ENCODE measurements at regions not wholly inside any gene's neighbourhood (a gene's known extent, or its start where the extent isn't known, plus 50 kb on each side); places are given as distances from the start of the nearest gene placed in this dataset.

DNA sequence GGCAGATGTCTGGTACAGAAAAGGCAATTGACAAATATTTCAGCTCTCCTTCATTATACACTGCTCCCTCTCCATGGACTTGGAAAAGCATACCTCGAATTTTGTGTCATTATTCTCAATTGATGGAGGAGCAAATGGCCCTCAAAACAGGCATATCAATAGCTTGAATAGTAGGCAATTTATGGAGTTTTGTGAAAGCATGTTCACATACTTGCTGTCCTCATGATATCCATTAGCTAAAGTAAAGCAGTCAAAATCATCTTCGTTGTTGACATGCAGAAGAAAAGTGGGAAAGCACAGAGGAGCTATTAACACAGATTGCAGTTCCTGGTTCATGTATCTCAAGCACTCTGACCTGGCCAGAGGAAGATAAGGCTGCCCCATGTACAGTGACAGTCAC, 472.8 kb downstream of the CCSER2 start:
- H3K27me3 Mint-ChIP-seq (ENCODE audit: unreplicated experiment) = peaks cover 30% of the 10 kb centered on the region
- H3K4me3 Mint-ChIP-seq (ENCODE audit: low read depth, unreplicated experiment) = no peak overlapping the region

DNA sequence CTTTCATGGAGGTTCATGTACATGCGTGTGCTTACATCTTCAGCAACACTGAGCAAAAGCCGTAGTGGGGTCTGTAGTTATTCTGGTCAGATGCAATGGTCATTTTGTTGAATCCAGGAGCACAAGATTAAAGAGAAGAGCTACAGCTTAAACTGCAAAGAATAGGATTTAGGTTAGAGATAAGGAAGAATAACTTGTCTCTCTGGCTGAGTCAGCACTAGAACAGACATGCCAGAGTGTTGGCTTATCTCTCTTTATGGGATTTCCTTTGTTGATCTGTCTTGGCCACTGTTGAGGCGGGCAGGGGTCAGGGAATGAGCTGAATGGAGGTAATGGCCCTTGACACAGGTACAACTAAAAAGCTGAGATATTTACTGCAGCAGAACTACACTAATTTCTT, 473.5 kb downstream of the CCSER2 start:
- DNase-seq = no peak

More for the DNA sequence above, 472.8 kb downstream of the CCSER2 start:
- Mint-ChIP-seq H3K4me1 (ENCODE audit: low read depth, unreplicated experiment) (no peaks in the 10 kb centered on the region), H3K27ac (ENCODE audit: unreplicated experiment) (no peak overlapping the region), H3K9me3 (ENCODE audit: low read depth, unreplicated experiment) (no peaks in the 10 kb centered on the region), H3K36me3 (ENCODE audit: insufficient read depth, unreplicated experiment) (no peaks in the 10 kb centered on the region)
- intact Hi-C loops (cut with micrococcal nuclease; ENCODE audit: unreplicated experiment) = no loop called here
- TF ChIP-seq, protein P1, sequence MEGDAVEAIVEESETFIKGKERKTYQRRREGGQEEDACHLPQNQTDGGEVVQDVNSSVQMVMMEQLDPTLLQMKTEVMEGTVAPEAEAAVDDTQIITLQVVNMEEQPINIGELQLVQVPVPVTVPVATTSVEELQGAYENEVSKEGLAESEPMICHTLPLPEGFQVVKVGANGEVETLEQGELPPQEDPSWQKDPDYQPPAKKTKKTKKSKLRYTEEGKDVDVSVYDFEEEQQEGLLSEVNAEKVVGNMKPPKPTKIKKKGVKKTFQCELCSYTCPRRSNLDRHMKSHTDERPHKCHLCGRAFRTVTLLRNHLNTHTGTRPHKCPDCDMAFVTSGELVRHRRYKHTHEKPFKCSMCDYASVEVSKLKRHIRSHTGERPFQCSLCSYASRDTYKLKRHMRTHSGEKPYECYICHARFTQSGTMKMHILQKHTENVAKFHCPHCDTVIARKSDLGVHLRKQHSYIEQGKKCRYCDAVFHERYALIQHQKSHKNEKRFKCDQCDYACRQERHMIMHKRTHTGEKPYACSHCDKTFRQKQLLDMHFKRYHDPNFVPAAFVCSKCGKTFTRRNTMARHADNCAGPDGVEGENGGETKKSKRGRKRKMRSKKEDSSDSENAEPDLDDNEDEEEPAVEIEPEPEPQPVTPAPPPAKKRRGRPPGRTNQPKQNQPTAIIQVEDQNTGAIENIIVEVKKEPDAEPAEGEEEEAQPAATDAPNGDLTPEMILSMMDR (IDR thresholded peaks at IDR 0.05; ENCODE audit: unreplicated experiment) = no peak
- no peak for DNase-seq
- CTCF ChIA-PET = no interaction called here
- BruUV-seq (replicated peaks) = no TSS peak

DNA sequence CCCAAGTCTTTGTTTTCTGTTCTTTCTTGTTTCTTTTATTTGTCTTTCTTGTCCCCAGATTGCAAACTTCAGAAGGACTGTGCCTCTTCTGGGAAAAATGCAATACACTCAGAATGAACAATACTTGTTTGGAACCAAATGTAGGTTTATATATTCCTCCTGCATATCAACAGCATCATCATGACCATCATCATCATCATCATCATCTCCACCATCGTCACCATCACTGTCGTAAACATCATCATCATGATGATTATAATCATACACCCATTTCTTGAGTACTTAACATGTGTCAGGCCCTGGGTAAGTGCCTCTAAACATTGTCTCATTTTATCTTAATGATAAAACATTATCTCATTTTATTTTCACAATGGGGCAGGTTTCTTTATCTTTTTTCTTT, 476.8 kb downstream of the CCSER2 start:
- BruUV-seq (replicated peaks) = no TSS peak
- CTCF ChIA-PET = no interaction called here
- H3K4me1 Mint-ChIP-seq (ENCODE audit: low read depth, unreplicated experiment) = no peaks in the 10 kb centered on the region
- H3K27me3 Mint-ChIP-seq (ENCODE audit: unreplicated experiment) = no peaks in the 10 kb centered on the region
- H3K36me3 Mint-ChIP-seq (ENCODE audit: insufficient read depth, unreplicated experiment) = no peaks in the 10 kb centered on the region
- no peaks in the 10 kb centered on the region for H3K9me3 Mint-ChIP-seq (ENCODE audit: low read depth, unreplicated experiment)
- no peak for DNase-seq
- no peak overlapping the region for H3K4me3 Mint-ChIP-seq (ENCODE audit: low read depth, unreplicated experiment)
- H3K27ac Mint-ChIP-seq (ENCODE audit: unreplicated experiment) = no peak overlapping the region
- intact Hi-C loops (cut with micrococcal nuclease; ENCODE audit: unreplicated experiment) = no loop called here
- TF ChIP-seq, protein P1 (IDR thresholded peaks at IDR 0.05; ENCODE audit: unreplicated experiment) = no peak

More for the DNA sequence above, 473.5 kb downstream of the CCSER2 start:
- Mint-ChIP-seq H3K27ac (ENCODE audit: unreplicated experiment) (no peak overlapping the region), H3K4me3 (ENCODE audit: low read depth, unreplicated experiment) (no peak overlapping the region), H3K36me3 (ENCODE audit: insufficient read depth, unreplicated experiment) (no peaks in the 10 kb centered on the region), H3K9me3 (ENCODE audit: low read depth, unreplicated experiment) (no peaks in the 10 kb centered on the region), H3K27me3 (ENCODE audit: unreplicated experiment) (peaks cover 25% of the 10 kb centered on the region), H3K4me1 (ENCODE audit: low read depth, unreplicated experiment) (no peaks in the 10 kb centered on the region)
- no TSS peak for BruUV-seq (replicated peaks)
- intact Hi-C loops (cut with micrococcal nuclease; ENCODE audit: unreplicated experiment) = no loop called here
- TF ChIP-seq, protein P1 (IDR thresholded peaks at IDR 0.05; ENCODE audit: unreplicated experiment) = no peak
- CTCF ChIA-PET = no interaction called here

DNA sequence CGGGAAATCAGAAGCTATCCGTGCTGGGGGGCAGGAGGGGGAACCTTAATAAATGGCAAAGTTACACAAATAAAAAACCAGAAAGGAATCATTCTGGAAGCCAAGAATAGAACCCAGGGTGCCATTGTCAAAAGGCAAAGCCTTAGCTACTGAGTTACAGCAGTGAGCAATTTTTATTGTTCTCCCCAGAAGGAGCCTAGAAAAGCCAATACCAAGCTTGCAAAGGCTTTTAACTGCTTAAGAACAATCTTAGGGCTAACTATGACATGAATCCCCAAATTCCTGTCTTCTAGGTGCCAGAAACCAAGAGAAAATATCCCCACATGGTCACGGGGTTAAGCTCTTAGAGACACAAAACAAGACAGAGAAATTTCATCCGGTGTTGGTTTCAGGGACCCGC, 482.7 kb downstream of the CCSER2 start:
- Mint-ChIP-seq H3K9me3 (ENCODE audit: low read depth, unreplicated experiment) (no peaks in the 10 kb centered on the region), H3K36me3 (ENCODE audit: insufficient read depth, unreplicated experiment) (no peaks in the 10 kb centered on the region), H3K27ac (ENCODE audit: unreplicated experiment) (no peak overlapping the region), H3K4me3 (ENCODE audit: low read depth, unreplicated experiment) (no peak overlapping the region), H3K27me3 (ENCODE audit: unreplicated experiment) (peaks cover 38% of the 10 kb centered on the region), H3K4me1 (ENCODE audit: low read depth, unreplicated experiment) (no peaks in the 10 kb centered on the region)
- CTCF ChIA-PET = no interaction called here
- BruUV-seq (replicated peaks) = no TSS peak
- intact Hi-C loops (cut with micrococcal nuclease; ENCODE audit: unreplicated experiment) = no loop called here
- TF ChIP-seq, protein P1 (IDR thresholded peaks at IDR 0.05; ENCODE audit: unreplicated experiment) = no peak
- DNase-seq = no peak

DNA sequence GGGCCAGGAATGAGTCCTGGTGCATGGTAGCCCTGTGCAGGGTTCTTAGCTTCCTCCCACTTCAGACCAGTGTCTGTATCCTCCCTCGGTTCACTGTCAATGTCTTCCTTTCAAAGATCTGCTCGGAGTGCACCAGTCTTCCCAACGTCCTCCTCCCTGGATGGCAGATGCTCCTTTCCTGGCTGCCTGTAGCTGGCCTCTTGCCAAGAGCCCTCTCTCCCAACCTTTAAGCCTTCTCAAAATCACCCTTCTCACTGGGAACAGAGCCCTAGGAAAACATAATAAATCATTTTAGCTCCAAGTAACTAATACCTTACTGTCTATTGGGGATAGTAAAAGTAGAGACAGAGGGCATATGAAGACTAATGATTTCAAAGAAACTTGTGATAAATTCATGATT, 490.6 kb downstream of the CCSER2 start:
- intact Hi-C loops (cut with micrococcal nuclease; ENCODE audit: unreplicated experiment) = no loop called here
- H3K27ac Mint-ChIP-seq (ENCODE audit: unreplicated experiment) = no peak overlapping the region
- TF ChIP-seq, protein P1 (IDR thresholded peaks at IDR 0.05; ENCODE audit: unreplicated experiment) = no peak
- no peaks in the 10 kb centered on the region for H3K36me3 Mint-ChIP-seq (ENCODE audit: insufficient read depth, unreplicated experiment)
- peaks cover 46% of the 10 kb centered on the region for H3K27me3 Mint-ChIP-seq (ENCODE audit: unreplicated experiment)
- CTCF ChIA-PET = no interaction called here
- no peak for DNase-seq
- H3K4me3 Mint-ChIP-seq (ENCODE audit: low read depth, unreplicated experiment) = no peak overlapping the region
- no peaks in the 10 kb centered on the region for H3K9me3 Mint-ChIP-seq (ENCODE audit: low read depth, unreplicated experiment)
- H3K4me1 Mint-ChIP-seq (ENCODE audit: low read depth, unreplicated experiment) = no peaks in the 10 kb centered on the region
- no TSS peak for BruUV-seq (replicated peaks)
